ENCODE measurements at regions not wholly inside any gene's neighbourhood (a gene's known extent, or its start where the extent isn't known, plus 50 kb on each side); places are given as distances from the start of the nearest gene placed in this dataset.

- TF ChIP-seq CTCF (IDR thresholded peaks at IDR 0.05) = no peak
- TF ChIP-seq POLR2A (IDR thresholded peaks at IDR 0.05) = no peak
These were observed 147.8 kb downstream of the UBE2E3 start for GRCh38 chr2:181128199-181128598.
